ENCODE measurements at regions not wholly inside any gene's neighbourhood (a gene's known extent, or its start where the extent isn't known, plus 50 kb on each side); places are given as distances from the start of the nearest gene placed in this dataset.
"Not testable (repeated sequence)": the region's sequence is repeated elsewhere in the genome, so short reads cannot be mapped to it uniquely, and the experiment has no call there.

- DNase-seq (ENCODE audit: low spot score) = no peak
Measured at GRCh38 chr9:7342229-7342628, 457.3 kb downstream of the DMAC1 start.

- no peak for DNase-seq (ENCODE audit: low spot score)
Measured at GRCh38 chr9:7341571-7341970, 458.0 kb downstream of the DMAC1 start.

DNA sequence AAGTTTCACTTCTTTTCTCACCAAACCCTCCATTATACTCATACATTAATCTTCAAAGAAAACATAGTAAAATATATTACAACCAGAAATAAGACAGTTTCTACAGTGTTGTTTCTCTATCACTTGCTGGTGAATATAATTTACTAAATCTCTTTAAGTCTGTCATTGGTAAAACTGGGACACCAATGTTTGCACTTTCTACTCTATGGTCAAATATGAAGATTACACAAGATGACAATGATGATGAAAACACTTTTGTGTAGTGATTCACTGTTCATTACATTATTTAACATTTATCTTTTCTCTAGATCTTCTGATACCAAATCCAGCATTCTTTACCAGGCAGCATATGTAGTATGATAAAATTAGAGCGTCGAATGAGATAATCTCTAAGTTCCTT is 459.1 kb downstream of the DMAC1 start:
- DNase-seq (ENCODE audit: low spot score) = no peak

DNA sequence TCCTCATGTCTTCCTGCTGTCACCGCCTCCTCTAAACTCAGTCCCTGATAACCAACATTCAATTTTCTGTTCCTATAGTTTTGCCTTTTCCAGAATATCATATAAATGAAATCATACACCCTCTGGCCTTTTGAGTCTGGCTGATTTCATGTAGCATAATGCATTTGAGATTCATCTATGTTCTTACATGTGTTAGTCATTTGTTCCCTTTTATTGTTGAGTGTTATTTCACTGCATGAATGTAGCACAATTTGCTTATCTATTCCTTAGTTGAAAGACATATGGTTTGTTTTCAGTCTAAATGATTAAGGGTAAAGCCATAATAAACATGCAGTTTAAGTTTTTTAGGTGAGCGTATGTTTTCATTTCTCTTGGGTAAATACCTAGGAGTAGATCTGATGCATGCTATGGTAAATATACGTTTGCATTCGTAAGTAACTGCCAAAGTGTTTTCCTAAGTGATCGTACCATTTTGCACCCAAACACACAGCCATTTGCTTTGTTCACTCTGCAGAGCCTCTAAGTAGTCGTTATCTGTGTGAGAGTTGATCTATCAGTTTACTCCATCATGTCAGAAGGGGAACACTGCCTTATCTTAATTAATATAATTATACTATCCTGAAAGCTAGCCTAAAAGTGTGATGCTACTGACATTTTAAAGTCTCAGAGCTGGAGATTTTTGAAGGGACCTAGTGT is 460.8 kb downstream of the DMAC1 start:
- DNase-seq (ENCODE audit: low spot score) = no peak

GRCh38 chr9:7336356-7337065 is 463.1 kb downstream of the DMAC1 start:
- DNase-seq (ENCODE audit: low spot score) = no peak

GRCh38 chr9:7333719-7334118 is 465.9 kb downstream of the DMAC1 start:
- no peak for DNase-seq (ENCODE audit: low spot score)

GRCh38 chr9:7332780-7333179 is 466.8 kb downstream of the DMAC1 start:
- DNase-seq (ENCODE audit: low spot score) = no peak

DNA sequence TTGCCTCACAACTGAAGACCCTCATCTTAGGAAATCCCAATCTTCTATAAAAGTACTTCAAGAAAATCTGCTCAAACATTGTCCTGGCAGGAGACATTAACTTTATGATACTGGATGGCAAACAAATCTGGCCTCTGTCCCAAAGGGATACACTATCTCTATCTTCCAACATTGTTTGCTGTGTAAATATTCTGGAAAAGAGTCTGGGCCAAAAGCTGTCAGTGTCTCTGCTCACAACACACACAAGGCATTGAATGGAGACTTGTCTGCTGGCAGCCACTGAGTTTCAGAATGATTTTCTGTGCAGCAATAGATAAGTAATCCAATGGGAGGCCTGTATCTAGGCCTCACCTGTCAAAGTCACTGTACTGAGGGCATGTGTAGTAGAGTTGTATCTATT is 471.1 kb downstream of the DMAC1 start:
- no peak for DNase-seq (ENCODE audit: low spot score)

GRCh38 chr9:7325995-7326394 is 473.6 kb downstream of the DMAC1 start:
- no peak for DNase-seq (ENCODE audit: low spot score)

DNA sequence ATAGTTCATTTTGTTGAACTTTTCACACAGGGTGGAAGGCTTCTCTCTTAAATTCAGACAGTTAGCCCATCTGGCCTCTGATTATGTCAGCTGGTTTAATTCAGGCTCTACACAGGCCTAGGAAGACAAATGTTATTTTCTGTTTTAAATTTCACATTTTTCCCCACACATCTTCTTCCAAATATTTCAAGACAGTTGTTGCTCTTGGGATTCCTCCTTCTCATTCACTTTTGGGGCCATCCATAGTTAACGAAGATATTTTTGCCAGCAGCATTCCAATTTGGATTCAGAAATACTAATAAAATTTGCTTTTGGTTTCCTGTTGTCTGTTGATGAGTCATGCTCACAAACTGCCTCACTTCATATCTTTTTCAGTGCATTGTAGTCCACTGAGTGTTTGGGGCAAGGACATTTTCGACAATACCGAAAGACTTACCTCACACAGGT is 475.4 kb downstream of the DMAC1 start:
- no peak for DNase-seq (ENCODE audit: low spot score)

- no peak for DNase-seq (ENCODE audit: low spot score)
Measured at GRCh38 chr9:7320841-7321240, 478.7 kb downstream of the DMAC1 start.

DNA sequence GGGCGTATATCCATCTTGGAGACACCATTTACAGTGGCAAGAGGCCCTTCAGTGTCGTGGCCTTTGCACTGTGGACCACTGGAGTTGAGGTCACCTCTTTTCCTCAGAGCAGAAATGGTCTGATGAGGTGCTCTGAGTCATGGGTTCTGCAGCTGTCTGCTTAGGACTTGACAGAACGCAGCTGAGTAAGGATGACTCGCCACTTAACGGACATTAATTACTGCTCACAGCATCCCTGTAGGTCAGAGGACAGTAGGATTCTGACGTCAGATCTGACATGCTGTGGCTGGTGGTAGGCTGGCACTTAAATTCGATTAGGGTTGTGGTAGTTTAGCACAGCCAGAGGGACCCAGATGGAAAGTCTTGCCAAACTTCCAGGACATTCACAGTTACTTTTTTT is 479.4 kb downstream of the DMAC1 start:
- DNase-seq (ENCODE audit: low spot score) = peak; percentile 56

- DNase-seq (ENCODE audit: low spot score) = no peak
Measured at GRCh38 chr9:7318920-7319319, 480.7 kb downstream of the DMAC1 start.

GRCh38 chr9:7316967-7317366 is 482.6 kb downstream of the DMAC1 start:
- no peak for DNase-seq (ENCODE audit: low spot score)

DNA sequence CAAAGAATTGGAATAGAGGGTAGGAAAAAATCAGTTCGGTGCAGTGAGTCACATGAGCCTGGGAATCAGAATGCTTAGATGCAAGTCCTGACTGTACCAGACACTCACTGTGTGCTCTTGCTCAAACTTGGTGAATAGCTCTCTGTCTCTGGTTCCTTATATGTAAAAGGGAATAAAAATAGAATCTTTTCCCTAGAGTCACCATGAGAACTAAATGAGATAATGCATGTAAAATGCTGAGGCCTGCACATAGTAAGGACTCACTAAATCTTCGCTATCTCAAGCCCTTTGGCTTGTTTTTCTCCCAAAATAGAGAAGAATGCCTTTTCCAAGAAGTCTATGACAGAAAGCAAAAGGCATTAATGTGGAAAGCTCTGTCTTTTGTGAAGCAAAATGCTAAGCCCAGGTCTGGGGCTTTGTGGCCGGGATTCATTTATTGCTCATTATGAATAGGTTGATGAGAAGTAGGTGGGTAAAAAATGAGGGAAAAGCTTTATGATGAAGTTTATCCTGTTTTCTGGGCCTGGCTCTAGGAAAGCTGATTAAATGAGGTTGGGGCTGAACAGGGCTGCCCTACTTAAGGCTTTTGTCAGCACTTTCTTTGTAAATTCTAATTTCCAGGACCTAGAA is 483.3 kb downstream of the DMAC1 start:
- DNase-seq (ENCODE audit: low spot score) = peak; percentile 12

DNA sequence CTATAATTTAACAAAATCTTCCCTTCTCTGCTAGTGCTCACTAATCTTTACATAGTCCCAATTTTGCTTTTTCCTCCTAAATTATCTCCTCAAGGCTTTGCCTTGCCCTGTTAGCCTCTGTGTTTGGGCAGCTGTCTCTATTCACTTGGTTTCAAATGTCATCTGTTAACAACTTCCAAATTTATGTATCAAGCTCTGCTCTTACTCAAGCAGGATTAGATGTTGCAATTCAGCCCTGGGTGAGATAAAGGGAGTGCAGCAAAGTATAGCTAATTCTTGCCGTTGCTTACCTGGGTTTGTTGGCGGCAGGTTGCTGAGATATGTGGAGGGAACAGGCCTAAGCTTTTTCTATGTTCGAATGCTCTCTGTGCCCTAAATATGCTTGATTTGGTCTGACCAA is 483.8 kb downstream of the DMAC1 start:
- no peak for DNase-seq (ENCODE audit: low spot score)

- no peak for DNase-seq (ENCODE audit: low spot score)
Measured at GRCh38 chr9:7315116-7315515, 484.5 kb downstream of the DMAC1 start.

GRCh38 chr9:7313389-7313788 is 486.2 kb downstream of the DMAC1 start:
- no peak for DNase-seq (ENCODE audit: low spot score)

GRCh38 chr9:7309051-7309450 is 490.5 kb downstream of the DMAC1 start:
- not testable (repeated sequence) for DNase-seq (ENCODE audit: low spot score)

DNA sequence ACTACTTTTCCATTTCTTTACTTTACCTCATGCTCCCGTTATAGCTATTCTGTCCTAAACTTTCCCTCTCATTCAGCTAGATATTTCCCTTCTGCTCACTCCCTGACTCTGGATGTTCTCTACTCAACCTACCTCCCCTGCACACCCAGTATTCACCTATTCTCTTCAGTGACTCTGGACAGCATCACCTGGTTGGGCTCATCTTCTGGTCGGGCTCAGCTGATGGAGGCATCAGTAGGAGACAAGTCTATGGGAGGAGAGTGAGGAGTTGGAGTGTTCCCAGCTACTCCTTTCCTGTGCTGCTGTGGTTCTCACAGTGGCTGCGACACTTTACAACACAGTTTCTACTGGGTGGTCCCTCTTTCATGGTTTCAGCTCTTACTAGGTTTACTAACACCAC is 493.9 kb downstream of the DMAC1 start:
- DNase-seq (ENCODE audit: low spot score) = no peak

DNA sequence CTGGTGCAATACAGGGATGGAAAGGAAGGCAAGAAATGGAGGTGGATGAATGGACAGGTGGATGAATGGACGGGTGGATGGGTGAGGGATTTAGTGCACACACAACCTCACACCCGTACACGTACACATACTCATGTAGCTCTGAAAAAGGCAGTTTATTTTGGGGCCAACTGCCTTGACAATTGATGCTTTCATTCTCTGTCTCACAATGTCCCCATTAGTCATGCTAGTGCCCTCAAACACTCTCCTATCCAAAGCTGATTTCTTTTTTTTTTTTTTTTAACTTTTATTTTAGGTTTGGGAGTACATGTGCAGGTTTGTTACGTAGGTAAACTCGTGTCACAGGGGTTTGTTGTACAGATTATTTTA is 495.0 kb downstream of the DMAC1 start:
- DNase-seq (ENCODE audit: low spot score) = no peak

DNA sequence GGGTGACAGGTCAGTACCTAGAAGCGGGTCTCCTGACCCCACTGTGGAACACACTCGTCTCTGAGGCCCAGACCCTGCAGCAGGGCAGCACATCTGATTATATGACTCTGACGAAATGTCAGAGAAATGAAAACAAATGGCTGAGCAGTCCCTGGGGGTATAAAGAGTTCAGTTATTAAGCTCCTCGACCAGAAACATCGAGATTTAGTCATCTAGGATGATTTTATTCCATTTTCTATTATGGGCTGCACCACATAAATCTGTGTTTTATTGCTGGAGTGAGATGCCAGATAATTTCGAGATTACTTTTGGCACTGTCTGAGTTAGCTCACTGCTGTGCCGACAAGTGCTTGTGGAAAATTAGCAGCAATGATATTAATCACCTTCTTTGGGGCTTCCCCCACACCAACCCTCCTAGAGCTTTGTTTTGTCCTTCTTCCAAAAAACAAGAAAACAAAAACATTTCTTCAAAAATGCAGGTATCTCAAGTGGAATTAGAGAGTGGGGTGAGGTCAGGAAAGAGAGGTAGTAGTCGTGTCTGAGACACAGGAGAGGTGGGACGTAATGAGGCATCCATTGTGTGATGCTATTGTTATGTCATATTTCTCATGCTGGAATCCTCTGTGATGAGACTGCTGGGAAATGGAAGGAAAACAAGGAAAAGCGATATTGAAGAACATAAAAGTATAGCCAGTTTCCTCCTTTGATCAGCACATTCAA is 495.5 kb downstream of the DMAC1 start:
- no peak for DNase-seq (ENCODE audit: low spot score)

- no peak for DNase-seq (ENCODE audit: low spot score)
Measured at GRCh38 chr9:7300484-7300883, 499.1 kb downstream of the DMAC1 start.

All from hepatic stellate cell (primary cell).